ENCODE measurements at regions not wholly inside any gene's neighbourhood (a gene's known extent, or its start where the extent isn't known, plus 50 kb on each side); places are given as distances from the start of the nearest gene placed in this dataset.

DNA sequence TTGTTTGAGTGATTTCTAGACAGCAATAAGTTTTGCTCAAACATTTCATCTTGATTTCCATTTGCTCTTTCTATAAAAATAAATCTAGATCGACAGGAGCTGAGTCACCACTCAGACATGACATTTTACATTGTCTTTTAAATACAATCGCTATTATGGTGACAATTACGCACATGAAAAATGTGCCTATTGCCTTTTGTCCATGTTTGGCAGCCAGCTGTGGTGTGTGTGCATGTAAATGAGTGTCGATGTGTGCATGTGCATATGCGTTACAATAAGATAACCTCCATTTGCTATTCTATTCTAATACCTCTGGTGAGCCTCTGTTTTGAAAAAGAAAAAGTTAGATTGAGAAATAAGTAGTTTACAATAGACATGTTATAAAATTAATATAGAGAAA is 89.7 kb upstream of the GRM7 start:
- TF ChIP-seq, protein P1, sequence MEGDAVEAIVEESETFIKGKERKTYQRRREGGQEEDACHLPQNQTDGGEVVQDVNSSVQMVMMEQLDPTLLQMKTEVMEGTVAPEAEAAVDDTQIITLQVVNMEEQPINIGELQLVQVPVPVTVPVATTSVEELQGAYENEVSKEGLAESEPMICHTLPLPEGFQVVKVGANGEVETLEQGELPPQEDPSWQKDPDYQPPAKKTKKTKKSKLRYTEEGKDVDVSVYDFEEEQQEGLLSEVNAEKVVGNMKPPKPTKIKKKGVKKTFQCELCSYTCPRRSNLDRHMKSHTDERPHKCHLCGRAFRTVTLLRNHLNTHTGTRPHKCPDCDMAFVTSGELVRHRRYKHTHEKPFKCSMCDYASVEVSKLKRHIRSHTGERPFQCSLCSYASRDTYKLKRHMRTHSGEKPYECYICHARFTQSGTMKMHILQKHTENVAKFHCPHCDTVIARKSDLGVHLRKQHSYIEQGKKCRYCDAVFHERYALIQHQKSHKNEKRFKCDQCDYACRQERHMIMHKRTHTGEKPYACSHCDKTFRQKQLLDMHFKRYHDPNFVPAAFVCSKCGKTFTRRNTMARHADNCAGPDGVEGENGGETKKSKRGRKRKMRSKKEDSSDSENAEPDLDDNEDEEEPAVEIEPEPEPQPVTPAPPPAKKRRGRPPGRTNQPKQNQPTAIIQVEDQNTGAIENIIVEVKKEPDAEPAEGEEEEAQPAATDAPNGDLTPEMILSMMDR (conservative IDR thresholded peaks at IDR 0.05; ENCODE audit: low read length), result no peak
- no peak for TF ChIP-seq EZH2phosphoT487 (IDR thresholded peaks at IDR 0.05; ENCODE audit: borderline replicate concordance, low read depth, low read length)

All from OCI-LY7 (cell line).